ENCODE measurements at regions not wholly inside any gene's neighbourhood (a gene's known extent, or its start where the extent isn't known, plus 50 kb on each side); places are given as distances from the start of the nearest gene placed in this dataset.

DNA sequence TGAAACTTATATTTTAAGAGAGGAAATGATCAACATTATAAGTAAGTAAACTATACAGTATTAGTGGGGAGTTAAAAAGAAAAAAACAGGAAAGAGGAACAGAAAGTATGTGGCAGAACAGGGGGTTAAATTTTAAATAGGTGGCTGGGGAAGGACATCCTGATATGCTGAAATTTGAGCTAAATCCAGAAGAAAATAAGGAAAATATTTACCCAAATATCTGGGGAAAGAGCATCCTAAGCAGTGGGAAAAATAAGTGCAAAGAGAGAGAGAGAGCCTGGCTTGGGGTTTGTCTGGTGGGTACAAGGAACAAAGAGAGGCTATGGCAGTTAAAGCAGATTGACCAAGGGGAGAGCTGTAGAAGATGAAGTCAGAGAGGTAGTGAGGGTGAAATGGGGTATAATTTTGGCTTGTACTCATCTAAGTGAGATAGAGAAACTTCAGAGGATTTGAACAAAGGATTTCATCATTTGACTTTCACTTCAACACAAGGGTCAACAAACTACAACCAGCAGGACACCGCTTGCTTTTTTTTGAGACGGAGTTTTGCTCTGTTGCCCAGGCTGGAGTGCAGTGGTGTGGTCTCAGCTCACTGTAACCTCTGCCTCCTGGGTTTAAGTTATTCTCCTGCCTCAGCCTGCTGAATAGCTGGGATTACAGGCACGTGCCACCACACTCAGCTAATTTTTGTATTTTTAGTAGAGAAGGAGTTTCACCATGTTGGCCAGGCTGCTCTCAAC lies 328.4 kb upstream of the CNR1 start:
- no peak for TF ChIP-seq EZH2 (IDR thresholded peaks at IDR 0.05; ENCODE audit: low read depth, unreplicated experiment)
- TF ChIP-seq, protein P1, sequence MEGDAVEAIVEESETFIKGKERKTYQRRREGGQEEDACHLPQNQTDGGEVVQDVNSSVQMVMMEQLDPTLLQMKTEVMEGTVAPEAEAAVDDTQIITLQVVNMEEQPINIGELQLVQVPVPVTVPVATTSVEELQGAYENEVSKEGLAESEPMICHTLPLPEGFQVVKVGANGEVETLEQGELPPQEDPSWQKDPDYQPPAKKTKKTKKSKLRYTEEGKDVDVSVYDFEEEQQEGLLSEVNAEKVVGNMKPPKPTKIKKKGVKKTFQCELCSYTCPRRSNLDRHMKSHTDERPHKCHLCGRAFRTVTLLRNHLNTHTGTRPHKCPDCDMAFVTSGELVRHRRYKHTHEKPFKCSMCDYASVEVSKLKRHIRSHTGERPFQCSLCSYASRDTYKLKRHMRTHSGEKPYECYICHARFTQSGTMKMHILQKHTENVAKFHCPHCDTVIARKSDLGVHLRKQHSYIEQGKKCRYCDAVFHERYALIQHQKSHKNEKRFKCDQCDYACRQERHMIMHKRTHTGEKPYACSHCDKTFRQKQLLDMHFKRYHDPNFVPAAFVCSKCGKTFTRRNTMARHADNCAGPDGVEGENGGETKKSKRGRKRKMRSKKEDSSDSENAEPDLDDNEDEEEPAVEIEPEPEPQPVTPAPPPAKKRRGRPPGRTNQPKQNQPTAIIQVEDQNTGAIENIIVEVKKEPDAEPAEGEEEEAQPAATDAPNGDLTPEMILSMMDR (conservative IDR thresholded peaks at IDR 0.05; ENCODE audit: low read depth in 2 of 2) = no peak
